ENCODE measurements at regions not wholly inside any gene's neighbourhood (a gene's known extent, or its start where the extent isn't known, plus 50 kb on each side); places are given as distances from the start of the nearest gene placed in this dataset.

GRCh38 chr15:36005542-36005941 is 459.6 kb upstream of the DPH6 start:
- no peak for DNase-seq (ENCODE audit: low spot score)
- Histone ChIP-seq H3K27ac (no peak overlapping the region), H3K27me3 (no peaks in the 10 kb centered on the region), H3K9me3 (peaks cover 0 to 15% of the 10 kb centered on the region in 2 donors), H3K4me3 (no peak overlapping the region), H3K4me1 (no peaks in the 10 kb centered on the region), H3K36me3 (no peaks in the 10 kb centered on the region)
- TF ChIP-seq CTCF (IDR thresholded peaks at IDR 0.05): no peak

GRCh38 chr15:36007699-36008098 is 461.7 kb upstream of the DPH6 start:
- no peak for TF ChIP-seq CTCF (IDR thresholded peaks at IDR 0.05)
- Histone ChIP-seq H3K27me3 (no peaks in the 10 kb centered on the region), H3K27ac (no peak overlapping the region), H3K36me3 (no peaks in the 10 kb centered on the region), H3K4me1 (no peaks in the 10 kb centered on the region), H3K4me3 (no peak overlapping the region), H3K9me3 (peaks cover 0 to 15% of the 10 kb centered on the region in 2 donors)
- no peak for DNase-seq (ENCODE audit: low spot score)

- Histone ChIP-seq H3K4me3 (no peak overlapping the region), H3K36me3 (no peaks in the 10 kb centered on the region), H3K27ac (no peak overlapping the region), H3K4me1 (no peaks in the 10 kb centered on the region), H3K27me3 (no peaks in the 10 kb centered on the region), H3K9me3 (peaks cover 0 to 15% of the 10 kb centered on the region in 2 donors)
- no peak for DNase-seq (ENCODE audit: low spot score)
- TF ChIP-seq CTCF (IDR thresholded peaks at IDR 0.05): no peak
These were observed 462.8 kb upstream of the DPH6 start for GRCh38 chr15:36008719-36009118.

- H3K4me1 ChIP-seq: no peaks in the 10 kb centered on the region
- no peak for TF ChIP-seq CTCF (IDR thresholded peaks at IDR 0.05)
- H3K4me3 ChIP-seq: no peak overlapping the region
- no peaks in the 10 kb centered on the region for H3K27me3 ChIP-seq
- no peak overlapping the region for H3K27ac ChIP-seq
- H3K36me3 ChIP-seq: no peaks in the 10 kb centered on the region
- DNase-seq (ENCODE audit: low spot score): no peak
- no peaks in the 10 kb centered on the region for H3K9me3 ChIP-seq
These were observed 478.2 kb upstream of the DPH6 start for GRCh38 chr15:36024031-36024688.

- Histone ChIP-seq H3K27me3 (no peaks in the 10 kb centered on the region), H3K36me3 (no peaks in the 10 kb centered on the region), H3K4me3 (no peak overlapping the region), H3K9me3 (no peaks in the 10 kb centered on the region), H3K4me1 (no peaks in the 10 kb centered on the region), H3K27ac (no peak overlapping the region)
- no peak for DNase-seq (ENCODE audit: low spot score)
- TF ChIP-seq CTCF (IDR thresholded peaks at IDR 0.05): no peak
These were observed 480.8 kb upstream of the DPH6 start for GRCh38 chr15:36026627-36027283.

Data from right atrium auricular region (tissue), 2 donors.